Peyer's patch (tissue), 4 donors: ENCODE measurements at regions not wholly inside any gene's neighbourhood (a gene's known extent, or its start where the extent isn't known, plus 50 kb on each side); places are given as distances from the start of the nearest gene placed in this dataset.

Experiments used
- POLR2A ChIP-seq, 2 donors: fragments of 450-650 bp; IDR thresholded peaks; one replicate each; pipeline ENCODE4 v1.5.1; 2017; ENCODE audit warnings: antibody characterized with exemption in 2 of 2, mild to moderate bottlenecking in 2 of 2, moderate library complexity in 2 of 2
- TF ChIP-seq, protein P1 (sequence below), 6 experiments: fragments of 450-650 bp in 4 of 6; fragments of 200-600 bp in 2 of 6; sonication (generic) in 1 of 6; IDR thresholded peaks; one replicate each; pipeline ENCODE4 v1.5.1; 2017 to 2019; ENCODE audit warnings: antibody characterized with exemption in 6 of 6, mild to moderate bottlenecking in 3 of 6, moderate library complexity in 1 of 6

DNA sequence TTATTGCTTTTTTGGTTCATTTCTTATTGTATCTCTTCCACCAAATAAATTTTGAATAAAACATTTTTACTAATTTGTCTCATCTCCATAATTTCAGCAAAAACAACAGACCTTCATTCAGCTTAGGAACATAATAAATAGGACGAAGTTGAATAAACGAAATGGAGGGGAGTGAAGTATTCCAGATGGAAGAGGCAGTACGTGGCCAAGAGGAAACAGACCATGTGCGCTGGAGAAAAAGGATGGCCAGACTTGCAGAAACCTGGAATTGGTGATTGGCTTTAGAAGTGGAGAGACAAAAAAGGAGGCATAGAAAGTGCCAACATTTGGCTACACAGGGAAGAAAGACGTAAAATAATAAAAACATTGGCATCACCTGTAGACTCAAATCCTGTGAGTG lies 113.5 kb downstream of the USP22 start:
- TF ChIP-seq, protein P1, sequence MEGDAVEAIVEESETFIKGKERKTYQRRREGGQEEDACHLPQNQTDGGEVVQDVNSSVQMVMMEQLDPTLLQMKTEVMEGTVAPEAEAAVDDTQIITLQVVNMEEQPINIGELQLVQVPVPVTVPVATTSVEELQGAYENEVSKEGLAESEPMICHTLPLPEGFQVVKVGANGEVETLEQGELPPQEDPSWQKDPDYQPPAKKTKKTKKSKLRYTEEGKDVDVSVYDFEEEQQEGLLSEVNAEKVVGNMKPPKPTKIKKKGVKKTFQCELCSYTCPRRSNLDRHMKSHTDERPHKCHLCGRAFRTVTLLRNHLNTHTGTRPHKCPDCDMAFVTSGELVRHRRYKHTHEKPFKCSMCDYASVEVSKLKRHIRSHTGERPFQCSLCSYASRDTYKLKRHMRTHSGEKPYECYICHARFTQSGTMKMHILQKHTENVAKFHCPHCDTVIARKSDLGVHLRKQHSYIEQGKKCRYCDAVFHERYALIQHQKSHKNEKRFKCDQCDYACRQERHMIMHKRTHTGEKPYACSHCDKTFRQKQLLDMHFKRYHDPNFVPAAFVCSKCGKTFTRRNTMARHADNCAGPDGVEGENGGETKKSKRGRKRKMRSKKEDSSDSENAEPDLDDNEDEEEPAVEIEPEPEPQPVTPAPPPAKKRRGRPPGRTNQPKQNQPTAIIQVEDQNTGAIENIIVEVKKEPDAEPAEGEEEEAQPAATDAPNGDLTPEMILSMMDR (IDR thresholded peaks at IDR 0.05) = no peak
- no peak for TF ChIP-seq POLR2A (IDR thresholded peaks at IDR 0.05)
